A673 (cell line): ENCODE measurements at regions not wholly inside any gene's neighbourhood (a gene's known extent, or its start where the extent isn't known, plus 50 kb on each side); places are given as distances from the start of the nearest gene placed in this dataset.

ENCODE experiments used
- BruUV-seq: library from RNA; stranded (reverse); fragments of 400-500 nt; replicated peaks from 2 replicates; lab custom pipeline; 2021; lab: Mats Ljungman, UMichigan
- CTCF ChIA-PET: fragments of 300-600 bp; sonication (Branson Sonifier 250); formaldehyde crosslinking; loops from one replicate; lab custom pipeline; 2022; ENCODE audit warnings: antibody characterized with exemption; lab: Charles Lee
- POLR2A ChIA-PET: fragments of 300-600 bp; sonication (Branson Sonifier 250); formaldehyde crosslinking; loops from one replicate; lab custom pipeline; 2022; ENCODE audit warnings: antibody characterized with exemption; ENCODE audit not compliant: low non-redundant PET; lab: Charles Lee
- DNase-seq: peaks from one replicate; pipeline ENCODE4 v3.0.0-alpha.2; 2015; ENCODE audit warnings: low spot score
- H3K27ac ChIP-seq: fragments of 200-600 bp; sonication (generic); 2 replicates; pipeline ENCODE4 v1.5.1; 2016; ENCODE audit warnings: mixed run types, low read depth, mild to moderate bottlenecking, mixed read lengths, antibody characterized with exemption, low read length; ENCODE audit not compliant: poor library complexity, severe bottlenecking
- H3K27me3 ChIP-seq: fragments of 200-600 bp; sonication (generic); replicated peaks from 2 replicates; pipeline ENCODE4 v1.6.1; 2017; ENCODE audit warnings: mixed run types, low read depth, mild to moderate bottlenecking, mixed read lengths, antibody characterized with exemption, low read length; ENCODE audit not compliant: insufficient read depth, poor library complexity
- H3K36me3 ChIP-seq: fragments of 200-600 bp; sonication (generic); 2 replicates; pipeline ENCODE4 v1.6.1; 2016; ENCODE audit warnings: mixed run types, mild to moderate bottlenecking, mixed read lengths, antibody characterized with exemption, low read length; ENCODE audit not compliant: insufficient read depth, poor library complexity, severe bottlenecking
- H3K4me1 ChIP-seq: fragments of 200-600 bp; sonication (generic); 2 replicates; pipeline ENCODE4 v1.6.1; 2017; ENCODE audit warnings: mixed run types, mild to moderate bottlenecking, mixed read lengths, antibody characterized with exemption, low read length; ENCODE audit not compliant: insufficient read depth, poor library complexity, severe bottlenecking
- H3K4me3 ChIP-seq: fragments of 200-600 bp; sonication (generic); 2 replicates; pipeline ENCODE4 v1.5.1; 2016; ENCODE audit warnings: low read depth, mixed run types, mild to moderate bottlenecking, mixed read lengths, low read length; ENCODE audit not compliant: poor library complexity, severe bottlenecking
- H3K9me3 ChIP-seq: fragments of 200-600 bp; sonication (generic); 2 replicates; pipeline ENCODE4 v1.6.1; 2016; ENCODE audit warnings: mixed run types, low read depth, mild to moderate bottlenecking, mixed read lengths, antibody characterized with exemption, low read length; ENCODE audit not compliant: poor library complexity, severe bottlenecking
- EZH2 ChIP-seq: fragments of 200-600 bp; sonication (generic); IDR thresholded peaks from 2 replicates; pipeline ENCODE4 v1.6.1; 2017; ENCODE audit warnings: borderline replicate concordance, low read depth, mild to moderate bottlenecking, mixed read lengths, antibody characterized with exemption, low read length; ENCODE audit not compliant: poor library complexity, severe bottlenecking
- intact Hi-C: fragments of 100-400 bp; cut with micrococcal nuclease; formaldehyde crosslinking; loops from one replicate; pipeline ENCODE4 v1.10.0; 2022; ENCODE audit not compliant: unreplicated experiment
- TF ChIP-seq, protein P1 (sequence below): fragments of 300-800, 200-600 bp; sonication (generic); conservative IDR thresholded peaks from 2 replicates; pipeline ENCODE4 v1.5.1; 2017; ENCODE audit warnings: low read depth, mild to moderate bottlenecking, antibody characterized with exemption, low read length, moderate library complexity, mixed read lengths

GRCh38 chr12:19021240-19021639 is 108.3 kb upstream of the PLEKHA5 start:
- no TSS peak for BruUV-seq
- no peak for TF ChIP-seq EZH2
- TF ChIP-seq, protein P1, sequence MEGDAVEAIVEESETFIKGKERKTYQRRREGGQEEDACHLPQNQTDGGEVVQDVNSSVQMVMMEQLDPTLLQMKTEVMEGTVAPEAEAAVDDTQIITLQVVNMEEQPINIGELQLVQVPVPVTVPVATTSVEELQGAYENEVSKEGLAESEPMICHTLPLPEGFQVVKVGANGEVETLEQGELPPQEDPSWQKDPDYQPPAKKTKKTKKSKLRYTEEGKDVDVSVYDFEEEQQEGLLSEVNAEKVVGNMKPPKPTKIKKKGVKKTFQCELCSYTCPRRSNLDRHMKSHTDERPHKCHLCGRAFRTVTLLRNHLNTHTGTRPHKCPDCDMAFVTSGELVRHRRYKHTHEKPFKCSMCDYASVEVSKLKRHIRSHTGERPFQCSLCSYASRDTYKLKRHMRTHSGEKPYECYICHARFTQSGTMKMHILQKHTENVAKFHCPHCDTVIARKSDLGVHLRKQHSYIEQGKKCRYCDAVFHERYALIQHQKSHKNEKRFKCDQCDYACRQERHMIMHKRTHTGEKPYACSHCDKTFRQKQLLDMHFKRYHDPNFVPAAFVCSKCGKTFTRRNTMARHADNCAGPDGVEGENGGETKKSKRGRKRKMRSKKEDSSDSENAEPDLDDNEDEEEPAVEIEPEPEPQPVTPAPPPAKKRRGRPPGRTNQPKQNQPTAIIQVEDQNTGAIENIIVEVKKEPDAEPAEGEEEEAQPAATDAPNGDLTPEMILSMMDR, result no peak
- H3K4me3 ChIP-seq, result no peak overlapping the region
- H3K4me1 ChIP-seq, result no peaks in the 10 kb centered on the region
- ChIA-PET POLR2A (no interaction called here), CTCF (no interaction called here)
- no peak for DNase-seq
- no peaks in the 10 kb centered on the region for H3K27me3 ChIP-seq
- intact Hi-C loops, result no loop called here
- no peak overlapping the region for H3K27ac ChIP-seq
- no peaks in the 10 kb centered on the region for H3K9me3 ChIP-seq
- H3K36me3 ChIP-seq, result no peaks in the 10 kb centered on the region

DNA sequence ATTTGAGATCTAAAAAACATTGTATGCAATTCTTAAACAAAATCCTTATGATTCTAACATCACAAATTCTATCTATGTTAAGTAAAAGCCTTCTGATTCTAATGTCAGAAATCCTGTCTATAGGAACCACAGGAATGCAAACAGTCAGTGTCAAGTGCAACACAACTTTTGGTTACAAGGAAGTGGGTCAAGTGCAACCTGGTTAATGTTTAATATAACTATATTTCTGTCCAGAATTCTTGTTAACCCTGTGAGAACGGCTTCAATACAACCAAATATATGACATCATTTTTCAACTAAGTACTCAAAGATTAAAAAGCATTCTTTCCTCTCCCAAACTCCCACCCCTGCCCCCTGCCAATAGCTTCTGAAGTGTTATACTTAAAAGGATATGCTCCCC is 107.9 kb upstream of the PLEKHA5 start:
- TF ChIP-seq EZH2, result no peak
- TF ChIP-seq, protein P1, result no peak
- no peak overlapping the region for H3K27ac ChIP-seq
- no peaks in the 10 kb centered on the region for H3K9me3 ChIP-seq
- no peak for DNase-seq
- H3K27me3 ChIP-seq, result no peaks in the 10 kb centered on the region
- H3K4me1 ChIP-seq, result no peaks in the 10 kb centered on the region
- no peaks in the 10 kb centered on the region for H3K36me3 ChIP-seq
- intact Hi-C loops, result no loop called here
- POLR2A ChIA-PET, result no interaction called here
- BruUV-seq, result no TSS peak
- CTCF ChIA-PET, result no interaction called here
- no peak overlapping the region for H3K4me3 ChIP-seq

DNA sequence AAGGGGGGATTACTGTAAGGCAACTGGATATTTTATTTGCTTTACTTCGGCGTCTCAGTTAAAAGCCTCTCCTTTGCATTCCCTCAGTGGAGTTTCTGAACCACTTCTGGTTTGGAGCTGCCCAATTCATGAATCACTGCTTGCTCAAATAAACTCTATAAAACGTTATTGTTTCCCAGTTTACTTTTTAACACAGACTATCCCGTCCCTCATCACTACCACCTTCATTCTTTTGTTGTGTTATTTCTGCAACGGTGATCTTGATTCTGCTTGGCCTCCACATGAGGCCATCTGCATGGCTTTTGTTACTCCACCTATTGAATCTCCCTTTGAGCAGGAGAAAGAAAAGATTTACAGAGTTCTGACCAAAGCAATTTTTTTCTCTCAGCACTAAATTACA is 104.0 kb upstream of the PLEKHA5 start:
- intact Hi-C loops, result no loop called here
- TF ChIP-seq EZH2, result no peak
- TF ChIP-seq, protein P1, result no peak

More for the DNA sequence above, 104.0 kb upstream of the PLEKHA5 start:
- H3K27me3 ChIP-seq, result no peaks in the 10 kb centered on the region
- ChIA-PET CTCF (no interaction called here), POLR2A (no interaction called here)
- H3K4me1 ChIP-seq, result no peaks in the 10 kb centered on the region
- no peaks in the 10 kb centered on the region for H3K9me3 ChIP-seq
- no peak for DNase-seq
- no peak overlapping the region for H3K4me3 ChIP-seq
- no peak overlapping the region for H3K27ac ChIP-seq
- H3K36me3 ChIP-seq, result no peaks in the 10 kb centered on the region
- no TSS peak for BruUV-seq
